NCI-H2196 (cell line): ENCODE measurements at regions not wholly inside any gene's neighbourhood (a gene's known extent, or its start where the extent isn't known, plus 50 kb on each side); places are given as distances from the start of the nearest gene placed in this dataset.

Source experiments
- DNase-seq: peaks from one replicate; lab custom pipeline; 2025; ENCODE audit not compliant: unreplicated experiment; lab: John Stamatoyannopoulos, UW

DNA sequence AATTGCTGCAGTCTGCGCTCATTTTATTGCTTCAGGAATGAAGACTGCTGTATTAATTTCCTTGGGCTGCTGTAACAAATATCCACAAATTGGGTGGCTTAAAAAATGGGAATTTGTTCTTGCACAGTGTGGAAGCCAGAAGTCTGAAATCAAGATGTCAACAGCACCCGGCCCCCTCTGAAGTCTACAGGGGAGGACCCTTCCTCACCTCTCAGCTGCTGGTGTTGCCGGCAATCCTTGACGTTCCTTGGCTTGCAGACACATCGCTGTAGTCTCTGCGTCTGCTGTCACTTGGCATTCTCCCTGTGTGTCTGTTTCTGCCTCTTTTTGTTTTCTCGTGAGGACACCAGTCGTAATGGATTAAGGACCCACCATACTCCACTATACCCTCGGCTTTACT is 166.2 kb downstream of the PTPN20 start:
- no peak for DNase-seq

DNA sequence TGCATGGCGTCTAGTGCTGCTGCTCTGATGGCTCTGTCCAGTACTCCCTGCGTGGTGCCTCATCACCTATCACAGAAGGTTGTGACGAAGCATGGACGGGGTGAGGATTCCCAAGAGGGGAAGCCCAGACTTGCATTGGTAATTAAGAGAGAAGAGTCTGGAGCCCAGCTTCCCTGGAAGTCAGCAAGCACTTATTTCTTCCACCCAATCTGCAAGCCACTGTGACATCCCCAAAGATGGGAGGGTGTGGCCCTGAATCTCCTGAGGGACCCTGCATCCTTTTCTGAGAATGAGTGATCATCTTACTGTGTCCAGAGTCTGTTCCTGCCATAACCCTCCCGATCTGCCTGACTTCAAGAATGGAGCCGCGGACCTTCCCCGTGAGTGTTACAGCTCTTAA is 166.7 kb downstream of the PTPN20 start:
- no peak for DNase-seq

DNA sequence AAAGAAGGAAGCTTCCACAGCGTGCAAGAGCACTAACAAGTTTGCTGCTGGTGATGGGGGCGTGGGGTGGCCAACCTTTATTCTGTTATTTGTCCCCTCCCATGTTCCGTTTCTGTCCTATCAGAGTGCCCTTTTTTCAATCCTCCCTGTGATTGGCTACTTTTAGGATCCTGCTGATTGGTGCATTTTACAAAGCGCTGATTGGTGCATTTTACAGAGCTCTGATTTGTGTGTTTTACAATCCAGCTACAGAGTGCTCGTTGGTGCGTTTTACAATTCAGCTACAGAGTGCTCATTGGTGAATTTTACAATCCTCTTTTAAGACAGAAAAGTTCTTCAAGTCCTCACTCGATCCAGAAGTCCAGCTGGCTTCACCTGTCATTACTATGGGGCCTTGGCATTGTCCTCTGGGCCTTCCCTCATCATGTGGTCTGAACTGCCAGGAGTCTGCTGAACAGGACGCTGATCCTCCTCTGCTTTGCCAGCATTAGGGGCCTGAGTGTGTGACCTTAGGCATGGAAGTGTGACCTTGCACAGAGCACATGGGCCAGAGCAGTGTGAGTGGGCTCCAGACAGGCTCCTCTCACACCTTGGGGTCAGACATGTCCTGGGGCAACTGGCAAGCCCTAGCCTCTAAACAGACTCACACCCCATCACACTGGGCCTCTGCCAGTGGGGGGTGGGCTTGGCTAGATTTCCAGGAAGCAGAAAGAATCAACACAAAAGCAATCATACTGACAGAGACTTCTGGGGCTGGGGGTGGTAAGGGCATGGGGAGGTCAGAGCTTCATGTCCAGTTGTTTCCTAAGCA is 167.4 kb downstream of the PTPN20 start:
- DNase-seq: no peak

DNA sequence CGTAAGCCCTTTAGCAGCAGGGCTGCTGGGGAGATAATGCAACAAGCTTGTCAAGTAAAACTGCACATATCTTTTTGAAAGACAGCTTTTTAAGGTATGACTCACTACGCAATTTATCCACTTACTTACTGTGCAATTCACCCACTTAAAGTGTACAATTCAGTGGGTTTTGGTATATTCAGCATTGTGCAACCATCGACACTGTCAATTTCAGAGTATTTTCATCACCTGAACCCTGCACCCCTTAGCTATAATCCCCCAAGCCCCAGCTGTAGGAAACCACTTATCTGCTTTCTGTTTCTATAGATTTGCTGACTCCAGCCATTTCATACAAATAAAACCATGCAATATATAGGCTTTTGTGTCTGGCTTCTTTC is 168.0 kb downstream of the PTPN20 start:
- no peak for DNase-seq

DNA sequence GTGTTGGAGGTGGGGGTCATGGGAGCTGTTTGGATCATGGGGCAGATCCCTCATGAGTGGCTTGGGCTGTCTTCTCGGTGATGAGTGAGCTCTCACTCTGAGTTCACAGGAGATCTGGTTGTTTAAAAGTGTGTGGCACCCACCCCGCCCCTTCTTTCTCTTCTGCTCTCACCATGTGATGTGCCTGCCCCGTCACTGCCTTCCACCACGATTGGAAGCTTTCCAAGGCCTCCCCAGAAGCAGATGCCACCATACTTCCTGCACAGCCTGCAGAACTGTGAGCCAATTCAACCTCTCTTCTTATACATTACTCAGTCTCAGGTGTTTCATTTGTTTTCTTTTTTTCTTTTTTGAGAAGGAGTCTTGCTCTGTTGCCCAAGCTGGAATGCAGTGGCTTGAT is 170.0 kb downstream of the PTPN20 start:
- DNase-seq: no peak

DNA sequence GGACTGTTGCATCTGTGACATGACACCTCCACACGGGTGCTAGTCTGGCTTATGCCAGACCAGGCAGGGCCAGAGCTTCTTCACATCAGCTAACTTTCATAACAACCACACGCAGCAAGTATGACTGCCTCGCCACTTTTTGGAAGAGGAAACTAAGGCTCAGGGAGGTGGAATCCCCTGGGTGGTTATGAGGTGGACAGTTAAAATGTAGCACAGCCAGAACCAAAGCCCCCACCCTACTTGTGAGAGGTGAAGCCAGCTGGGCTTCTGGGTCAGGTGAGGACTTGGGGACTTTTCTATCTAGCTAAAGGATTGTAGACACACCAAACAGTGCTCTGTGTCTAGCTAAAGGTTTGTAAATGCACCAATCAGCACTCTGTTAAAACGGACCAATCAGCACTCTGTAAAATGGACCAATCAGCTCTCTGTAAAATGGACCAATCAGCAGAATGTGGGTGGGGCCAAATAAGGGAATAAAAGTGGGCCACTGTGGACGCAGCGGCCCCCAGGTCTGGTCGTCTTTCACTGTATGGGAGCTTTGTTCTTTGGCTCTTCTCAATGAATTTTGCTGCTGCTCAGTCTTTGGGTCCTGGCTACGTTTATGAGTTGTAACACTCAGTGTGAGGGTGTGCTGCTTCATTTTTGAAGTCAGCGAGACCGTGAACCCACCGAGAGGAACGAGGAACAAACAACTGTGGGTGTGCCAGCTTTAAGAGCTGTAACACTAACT is 171.0 kb downstream of the PTPN20 start:
- no peak for DNase-seq

DNA sequence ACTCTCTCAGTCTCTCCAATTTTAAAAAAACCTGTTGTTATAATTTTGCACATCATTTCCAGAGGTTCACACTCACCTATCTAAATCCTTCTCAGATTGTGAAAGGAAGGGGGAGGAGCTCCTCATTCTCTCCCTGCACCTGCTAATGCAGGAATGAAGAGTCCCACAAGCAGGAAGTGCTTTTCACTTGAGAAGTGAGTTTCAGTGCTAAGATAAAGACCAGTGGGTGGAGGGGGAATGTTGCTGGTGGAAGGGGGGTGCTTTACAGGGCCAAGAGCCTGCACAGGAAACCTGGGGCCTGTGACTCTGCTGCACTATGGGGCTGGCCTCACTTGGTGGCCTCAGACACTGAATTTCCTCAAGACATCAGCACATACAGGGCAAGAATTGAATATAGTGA is 176.4 kb downstream of the PTPN20 start:
- no peak for DNase-seq

DNA sequence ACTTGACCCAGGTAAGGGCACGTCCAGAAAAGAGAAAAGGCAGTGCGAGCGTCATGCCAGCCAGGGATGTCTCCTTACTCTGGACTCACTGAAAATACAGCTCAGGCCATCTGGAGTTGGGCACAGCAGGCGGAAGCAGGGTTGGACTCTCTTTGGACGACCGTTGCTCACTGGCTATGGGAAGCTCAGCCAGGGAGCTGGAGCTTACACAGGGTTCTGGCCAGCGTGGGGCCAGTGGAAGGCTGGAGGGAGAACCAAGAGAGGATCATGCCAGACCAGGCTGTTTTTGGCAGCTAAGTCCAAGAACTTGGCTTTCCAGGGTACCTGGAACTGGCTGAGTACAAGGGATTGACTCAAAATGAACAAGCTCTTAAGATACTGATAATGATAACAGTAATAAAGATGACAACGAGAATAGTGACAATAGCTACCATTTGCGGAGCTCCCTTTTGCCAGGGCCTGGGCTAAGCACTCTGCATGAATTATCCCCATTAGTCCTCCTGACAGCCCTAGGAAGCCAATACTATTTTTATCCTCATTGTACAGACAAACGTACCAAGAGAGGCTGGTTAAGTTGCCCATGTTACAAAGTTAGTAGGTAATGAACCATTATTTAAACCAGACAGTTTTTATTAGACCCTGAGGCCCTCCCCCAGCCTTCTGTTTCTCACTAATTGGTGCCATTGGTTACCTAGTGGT is 177.6 kb downstream of the PTPN20 start:
- no peak for DNase-seq

DNA sequence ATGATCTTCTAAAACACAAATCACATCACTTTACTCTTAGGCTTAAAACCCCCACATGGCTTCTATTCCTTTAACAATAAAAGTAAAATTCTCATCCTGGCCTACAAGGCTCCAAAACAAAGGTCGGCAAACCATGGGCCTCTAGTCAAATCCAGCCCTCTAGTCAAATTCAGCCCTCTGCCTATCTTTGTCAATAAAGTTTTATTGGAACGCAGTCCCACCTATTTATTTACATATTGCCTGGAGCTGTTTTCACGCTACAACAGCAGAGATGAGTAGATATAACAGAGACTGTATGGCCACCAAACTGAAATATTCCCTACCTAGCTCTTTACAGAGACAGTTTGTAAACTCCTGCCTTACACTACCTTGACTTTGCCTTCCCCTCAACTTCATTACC is 178.8 kb downstream of the PTPN20 start:
- DNase-seq: no peak

DNA sequence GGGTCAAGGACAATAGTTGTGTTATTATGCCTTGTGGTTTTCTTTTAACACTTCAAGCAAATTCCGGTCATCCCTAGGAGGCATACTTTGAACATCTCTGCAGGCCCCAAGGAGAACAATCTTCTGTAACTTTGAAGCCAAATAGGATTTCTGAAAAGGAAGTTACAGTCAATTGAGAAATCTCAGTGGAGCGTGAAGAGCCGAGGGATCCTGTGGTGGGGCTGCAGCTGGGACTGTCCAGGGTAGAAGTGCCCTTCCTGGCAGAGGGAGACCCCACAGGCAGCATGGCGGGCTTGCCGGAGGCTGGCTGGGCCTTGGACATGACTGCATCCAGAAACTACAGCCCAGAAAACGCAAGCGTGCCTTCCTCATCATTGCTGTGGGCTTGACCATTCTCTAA is 179.7 kb downstream of the PTPN20 start:
- no peak for DNase-seq

DNA sequence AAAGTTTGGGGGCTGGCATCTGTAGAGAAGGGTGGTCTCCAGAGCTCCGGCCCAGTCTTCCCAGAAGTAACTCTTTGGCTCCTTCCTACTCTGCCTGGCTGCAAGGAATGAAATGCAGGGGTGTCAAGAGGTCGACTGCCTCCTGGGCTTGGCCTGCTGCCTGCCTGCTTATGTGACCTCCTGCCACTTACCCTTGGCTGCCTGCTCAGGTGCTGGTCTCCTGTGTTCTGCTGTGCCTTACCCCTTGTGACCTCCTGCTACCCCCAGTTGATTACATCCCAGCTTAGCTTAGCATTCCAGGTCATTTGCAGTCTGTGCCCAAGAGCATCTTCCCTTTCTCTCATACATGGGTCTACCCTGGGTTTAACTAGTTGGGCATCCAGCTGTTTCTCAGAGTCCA is 180.2 kb downstream of the PTPN20 start:
- DNase-seq: no peak

DNA sequence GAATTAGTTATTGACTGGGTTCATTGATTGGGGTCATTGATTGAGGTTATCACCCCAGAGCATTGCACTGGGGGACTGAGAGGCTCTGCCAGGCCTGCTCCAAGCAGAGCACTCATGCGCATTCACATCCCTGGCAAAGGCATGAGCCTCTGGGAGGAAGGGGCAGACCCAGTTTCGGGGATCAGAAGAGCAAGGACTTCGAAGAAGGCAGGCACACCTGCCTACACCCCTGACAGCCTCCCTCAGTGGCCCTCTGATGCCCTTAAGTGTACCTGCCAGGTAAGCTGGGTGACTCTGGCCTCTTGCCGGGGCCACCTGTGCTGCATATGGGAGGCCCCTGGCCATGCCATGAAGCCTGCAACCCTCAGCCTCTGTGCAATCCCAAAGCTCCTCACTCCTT is 181.1 kb downstream of the PTPN20 start:
- DNase-seq: no peak

DNA sequence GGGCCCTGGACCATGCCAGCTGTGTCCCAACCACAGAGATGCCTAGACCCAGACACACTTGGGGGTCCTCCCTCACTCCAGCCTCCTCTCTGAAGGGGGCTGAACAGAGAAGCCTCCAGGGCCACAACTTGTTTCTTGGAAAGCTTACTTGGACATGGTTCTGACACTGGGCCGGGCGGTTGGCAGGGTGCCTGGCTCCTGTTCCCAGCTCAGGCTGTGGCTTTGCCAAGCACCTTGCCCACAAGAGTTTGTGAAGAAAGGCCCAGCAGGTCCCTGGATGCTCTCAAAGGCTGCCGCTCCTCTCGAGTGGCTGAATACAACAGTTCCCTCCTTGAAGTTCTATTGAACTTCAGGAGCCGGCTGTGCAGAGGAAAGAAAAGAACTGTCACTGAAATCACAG is 181.6 kb downstream of the PTPN20 start:
- DNase-seq: no peak

DNA sequence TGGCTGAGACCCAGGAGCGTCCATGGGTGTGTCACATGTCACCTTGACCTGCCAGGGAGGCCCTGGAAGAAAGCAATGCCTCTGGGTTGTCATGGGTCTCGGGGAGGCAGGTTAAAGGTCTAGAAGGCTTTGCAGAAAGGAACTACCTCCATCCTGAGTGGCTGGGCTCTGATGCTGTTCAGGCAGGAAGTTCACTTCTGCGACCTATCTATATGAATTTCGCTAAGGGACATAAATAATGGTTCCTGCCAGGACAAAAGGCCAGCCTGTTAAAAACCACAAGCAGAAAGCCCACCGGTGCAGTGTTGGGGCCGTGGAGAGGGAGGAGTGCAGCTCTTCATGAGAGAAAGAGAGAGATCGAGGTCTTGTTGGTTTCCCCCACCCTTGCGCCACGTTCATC is 182.9 kb downstream of the PTPN20 start:
- DNase-seq: no peak

DNA sequence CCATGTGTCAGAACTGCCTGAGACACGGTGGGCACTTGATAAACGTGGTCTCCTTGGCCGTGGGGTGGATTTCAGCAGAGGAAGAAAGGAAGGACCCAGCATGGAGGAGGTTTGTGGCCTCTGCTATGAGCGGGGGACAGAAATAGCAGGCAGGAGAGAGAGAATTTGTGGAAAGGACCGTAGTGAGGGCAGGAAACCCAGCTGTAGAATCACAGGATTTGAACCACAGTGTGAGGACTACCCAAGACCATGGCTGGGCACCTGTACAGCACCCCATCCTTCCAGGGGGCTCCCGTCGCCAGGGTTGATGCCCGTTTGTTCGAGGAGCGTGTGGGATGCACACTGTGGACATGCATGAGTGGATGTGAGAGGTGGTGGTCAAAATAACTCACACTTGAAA is 183.4 kb downstream of the PTPN20 start:
- no peak for DNase-seq

DNA sequence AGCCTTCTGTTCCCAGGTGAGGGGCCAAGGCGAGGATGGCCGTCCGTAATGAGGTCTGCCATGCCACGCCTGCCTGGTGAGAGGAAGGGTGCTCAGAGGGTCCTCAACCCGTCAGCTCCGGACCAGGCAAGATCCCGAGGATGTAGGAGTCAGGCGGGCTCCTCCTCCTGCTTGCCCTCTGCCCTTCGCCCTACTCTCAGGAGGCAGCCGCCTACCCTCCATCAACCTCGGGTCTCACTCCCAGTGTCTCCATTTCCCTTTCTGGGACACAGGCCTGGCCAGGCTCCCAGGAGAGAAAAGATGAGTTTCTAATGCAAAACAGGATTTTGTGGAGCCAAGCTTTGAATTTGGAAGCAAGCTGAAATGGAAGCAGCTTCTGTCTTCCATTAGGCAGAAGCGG is 184.0 kb downstream of the PTPN20 start:
- no peak for DNase-seq

DNA sequence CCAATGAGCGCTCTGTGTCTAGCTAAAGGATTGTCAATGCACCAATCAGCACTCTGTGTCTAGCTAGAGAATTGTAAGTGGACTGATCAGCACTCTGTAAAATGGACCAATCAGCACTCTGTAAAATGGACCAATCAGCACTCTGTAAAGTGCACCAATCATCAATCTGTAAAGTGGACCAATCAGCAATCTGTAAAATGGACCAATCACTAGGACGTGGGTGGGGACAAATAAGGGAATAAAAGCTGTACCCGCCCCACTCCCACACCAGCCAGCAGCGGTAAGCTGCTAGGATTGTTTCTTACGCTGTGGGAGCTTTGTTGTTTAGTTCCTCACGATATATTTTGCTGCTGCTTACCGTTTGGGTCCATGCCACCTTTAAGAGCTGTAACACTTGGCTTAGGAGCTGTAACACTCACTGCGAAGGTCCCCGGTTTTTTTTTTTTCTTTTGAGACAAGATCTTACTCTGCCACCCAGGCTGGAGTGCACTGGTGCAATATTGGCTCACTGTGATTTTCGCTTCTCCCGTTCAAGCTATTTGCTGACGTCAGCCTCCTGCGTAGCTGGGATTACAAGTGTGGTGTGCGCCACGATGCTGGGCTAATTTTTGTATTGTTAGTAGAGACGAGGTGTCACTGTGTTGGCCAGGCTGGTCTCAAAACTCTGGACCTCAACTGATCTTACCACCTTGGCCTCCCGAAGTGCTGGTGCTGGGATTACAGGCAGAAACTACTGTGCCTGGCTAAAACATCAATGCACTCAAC is 184.8 kb downstream of the PTPN20 start:
- no peak for DNase-seq

DNA sequence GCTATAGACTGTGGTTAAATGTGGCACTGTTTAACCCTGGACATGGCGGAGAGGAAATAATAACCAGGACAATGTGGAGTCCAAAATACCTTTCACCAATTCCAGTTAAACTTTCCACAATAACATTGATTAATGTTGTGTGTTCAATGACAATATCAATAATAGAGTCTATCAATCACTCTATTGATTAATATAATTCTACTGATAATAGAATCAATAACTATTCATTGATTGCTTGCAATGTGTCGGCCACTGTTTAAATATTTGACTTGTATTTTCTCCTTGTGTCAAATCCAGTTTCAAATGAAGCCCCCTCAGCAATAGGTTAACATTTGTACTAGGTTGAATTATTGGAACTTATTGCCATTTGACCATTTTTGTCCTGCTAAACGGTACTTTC is 187.0 kb downstream of the PTPN20 start:
- DNase-seq: no peak

DNA sequence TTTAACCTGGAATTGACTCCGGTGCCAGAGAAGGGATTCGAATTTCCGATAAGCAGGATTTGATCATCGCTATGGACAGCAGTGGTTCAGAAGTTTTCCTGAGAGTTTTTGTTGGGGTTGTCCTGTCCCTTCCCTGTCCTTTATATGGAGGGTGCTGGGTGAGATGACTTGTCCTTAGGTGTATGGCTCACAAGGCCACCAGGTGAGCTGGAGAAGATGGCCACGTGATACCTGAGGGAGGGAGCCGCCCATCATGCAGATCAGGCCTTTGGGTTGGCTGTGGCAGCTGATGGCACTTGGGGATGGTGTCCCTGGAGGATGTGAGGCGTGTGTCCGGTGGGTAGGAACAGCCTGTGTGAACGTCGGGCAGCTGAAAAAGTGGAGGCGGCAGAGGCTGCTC is 187.7 kb downstream of the PTPN20 start:
- no peak for DNase-seq

DNA sequence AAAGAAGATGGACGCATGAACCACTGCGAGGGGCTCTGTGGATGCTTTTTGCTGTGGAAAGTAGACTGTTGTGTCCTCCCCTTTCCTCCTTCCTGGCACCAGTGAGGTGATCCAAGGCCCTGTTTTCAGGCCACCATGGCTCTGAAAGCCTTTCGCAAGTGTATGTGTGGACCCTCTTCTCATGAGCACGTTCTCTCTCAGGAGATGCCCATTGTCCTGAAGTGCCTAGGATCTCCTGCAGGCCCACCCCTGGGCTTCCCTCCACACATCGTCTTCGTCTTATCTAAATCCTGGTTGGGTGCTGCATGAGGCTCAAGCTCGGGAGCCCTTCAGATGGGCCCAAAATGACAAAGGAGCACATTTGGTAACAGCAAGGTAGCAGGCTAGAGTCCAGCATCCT is 188.2 kb downstream of the PTPN20 start:
- DNase-seq: no peak

DNA sequence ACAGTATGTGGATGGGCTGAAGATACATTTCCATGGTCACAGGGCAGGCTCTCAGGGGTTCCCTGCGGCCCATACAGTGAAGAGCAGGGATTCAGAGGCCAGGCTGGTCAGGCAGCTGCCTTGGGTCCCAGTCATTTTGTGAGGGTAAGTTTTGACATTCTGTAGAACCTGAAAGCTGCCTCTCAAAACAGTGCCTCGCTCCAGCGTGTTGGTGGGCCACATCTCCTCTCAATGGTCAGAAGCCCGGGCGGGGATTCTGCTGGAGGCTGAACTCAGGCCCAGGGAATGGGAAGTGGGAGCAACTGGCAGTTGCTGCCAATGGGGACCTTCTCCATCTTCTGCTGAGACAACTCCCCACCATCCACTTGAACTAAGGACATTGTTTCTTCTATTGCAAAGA is 190.0 kb downstream of the PTPN20 start:
- DNase-seq: no peak
